IPS-15b (cell line): ENCODE measurements at regions not wholly inside any gene's neighbourhood (a gene's known extent, or its start where the extent isn't known, plus 50 kb on each side); places are given as distances from the start of the nearest gene placed in this dataset.
"Not testable (repeated sequence)": the region's sequence is repeated elsewhere in the genome, so short reads cannot be mapped to it uniquely, and the experiment has no call there.

Experiments used
- H3K27me3 ChIP-seq: one replicate; pipeline ENCODE4 v1.6.1; 2013; ENCODE audit warnings: low read length; ENCODE audit not compliant: control insufficient read depth, insufficient read depth
- H3K36me3 ChIP-seq: one replicate; pipeline ENCODE4 v1.6.1; 2013; ENCODE audit warnings: low read length; ENCODE audit not compliant: control insufficient read depth, insufficient read depth
- H3K4me1 ChIP-seq: one replicate; pipeline ENCODE4 v1.6.1; 2013; ENCODE audit warnings: mild to moderate bottlenecking, low read length; ENCODE audit not compliant: control insufficient read depth, insufficient read depth
- H3K4me3 ChIP-seq: one replicate; pipeline ENCODE4 v1.5.1; 2013; ENCODE audit warnings: low read depth, low read length
- H3K9ac ChIP-seq: one replicate; pipeline ENCODE4 v1.6.1; 2013; ENCODE audit warnings: low read depth, mild to moderate bottlenecking, low read length
- H3K9me3 ChIP-seq: one replicate; pipeline ENCODE4 v1.6.1; 2013; ENCODE audit warnings: mild to moderate bottlenecking, low read length; ENCODE audit not compliant: control insufficient read depth, insufficient read depth

- Histone ChIP-seq H3K36me3 (no peaks in the 10 kb centered on the region), H3K4me3 (no peak overlapping the region), H3K4me1 (no peaks in the 10 kb centered on the region), H3K9me3 (no peaks in the 10 kb centered on the region), H3K27me3 (no peaks in the 10 kb centered on the region), H3K9ac (no peak overlapping the region)
Observed at GRCh38 chr5:117624201-117624600, 1049.6 kb upstream of the SEMA6A start.

- Histone ChIP-seq H3K9ac (no peak overlapping the region), H3K4me1 (no peaks in the 10 kb centered on the region), H3K27me3 (no peaks in the 10 kb centered on the region), H3K36me3 (no peaks in the 10 kb centered on the region), H3K4me3 (no peak overlapping the region), H3K9me3 (no peaks in the 10 kb centered on the region)
Observed at GRCh38 chr5:117623042-117623805, 1048.6 kb upstream of the SEMA6A start.

DNA sequence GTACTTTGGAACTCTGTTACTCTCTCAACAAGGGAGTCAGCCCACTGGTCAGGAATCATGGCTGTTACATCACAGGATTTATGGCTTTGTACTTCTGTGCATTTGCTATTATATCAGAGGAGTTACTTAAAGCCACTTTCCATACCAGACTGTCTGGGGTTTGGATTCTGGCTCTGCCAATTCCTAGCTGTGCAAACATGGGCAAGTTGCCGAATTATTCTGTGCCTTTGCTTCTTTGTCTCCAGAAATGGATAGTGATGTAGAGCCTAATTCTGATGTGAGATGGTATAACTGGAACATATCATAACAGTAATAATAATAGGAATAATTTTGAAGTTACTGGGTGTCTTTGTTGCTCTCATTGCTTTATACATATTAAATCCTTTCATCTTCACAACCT, 1047.3 kb upstream of the SEMA6A start:
- no peak overlapping the region for H3K4me3 ChIP-seq
- H3K27me3 ChIP-seq = no peaks in the 10 kb centered on the region

DNA sequence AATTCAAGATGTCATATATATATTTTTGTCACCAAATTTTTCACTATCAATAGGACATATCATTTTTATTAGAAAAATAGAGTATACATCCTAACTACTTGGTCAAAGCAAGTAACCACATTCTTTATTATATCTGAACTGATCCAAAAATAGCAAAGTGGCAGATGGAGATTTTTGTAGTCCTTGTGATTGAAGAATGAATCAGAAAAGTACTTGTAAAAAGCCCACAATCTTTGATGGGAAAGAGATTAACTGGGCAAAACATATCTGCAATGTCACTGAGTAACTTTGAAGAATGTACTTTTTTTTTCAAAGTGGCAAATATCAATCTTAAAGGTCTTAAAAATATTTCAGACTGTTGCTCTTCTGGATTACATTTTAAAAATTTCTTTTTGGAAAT, 1040.6 kb upstream of the SEMA6A start:
- H3K4me1 ChIP-seq = no peaks in the 10 kb centered on the region
- H3K9me3 ChIP-seq = no peaks in the 10 kb centered on the region
- H3K4me3 ChIP-seq = no peak overlapping the region
- H3K36me3 ChIP-seq = no peaks in the 10 kb centered on the region
- no peaks in the 10 kb centered on the region for H3K27me3 ChIP-seq
- no peak overlapping the region for H3K9ac ChIP-seq

More for the DNA sequence above, 1047.3 kb upstream of the SEMA6A start:
- Histone ChIP-seq H3K9me3 (no peaks in the 10 kb centered on the region), H3K4me1 (no peaks in the 10 kb centered on the region), H3K36me3 (no peaks in the 10 kb centered on the region), H3K9ac (no peak overlapping the region)

GRCh38 chr5:117614408-117614807, 1039.8 kb upstream of the SEMA6A start:
- Histone ChIP-seq H3K9me3 (no peaks in the 10 kb centered on the region), H3K9ac (no peak overlapping the region), H3K4me3 (no peak overlapping the region), H3K27me3 (no peaks in the 10 kb centered on the region), H3K4me1 (no peaks in the 10 kb centered on the region), H3K36me3 (no peaks in the 10 kb centered on the region)

GRCh38 chr5:117604845-117605244, 1030.2 kb upstream of the SEMA6A start:
- Histone ChIP-seq H3K36me3 (no peaks in the 10 kb centered on the region), H3K4me3 (no peak overlapping the region), H3K27me3 (no peaks in the 10 kb centered on the region), H3K9me3 (no peaks in the 10 kb centered on the region), H3K9ac (no peak overlapping the region), H3K4me1 (no peaks in the 10 kb centered on the region)

GRCh38 chr5:117599811-117600210, 1025.2 kb upstream of the SEMA6A start:
- H3K9me3 ChIP-seq, H3K27me3 ChIP-seq, H3K9ac ChIP-seq, H3K4me1 ChIP-seq, H3K36me3 ChIP-seq, H3K4me3 ChIP-seq: not testable (repeated sequence)

- H3K36me3 ChIP-seq = no peaks in the 10 kb centered on the region
- H3K4me1 ChIP-seq = no peaks in the 10 kb centered on the region
- no peak overlapping the region for H3K4me3 ChIP-seq
Observed at GRCh38 chr5:117594166-117594565, 1019.5 kb upstream of the SEMA6A start.

DNA sequence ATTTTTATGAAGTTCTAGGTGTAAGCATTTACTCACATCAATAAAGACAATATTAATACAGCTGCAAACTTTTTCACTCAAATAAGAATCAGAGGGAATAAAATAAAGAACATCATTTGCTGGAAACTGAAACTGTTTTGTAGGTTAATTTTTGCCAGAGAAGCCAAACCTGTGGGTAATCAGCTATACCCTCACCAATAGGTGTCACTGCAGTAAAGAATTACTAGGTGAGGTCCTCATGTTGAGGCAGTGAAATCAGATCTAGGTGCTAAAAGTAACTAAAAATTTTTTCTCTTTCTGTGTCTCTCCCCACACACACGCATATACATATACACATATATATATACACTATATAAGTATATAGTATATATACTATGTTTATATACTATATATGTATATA, 1016.3 kb upstream of the SEMA6A start:
- Histone ChIP-seq H3K27me3 (no peaks in the 10 kb centered on the region), H3K9ac (no peak overlapping the region), H3K4me1 (no peaks in the 10 kb centered on the region), H3K4me3 (no peak overlapping the region), H3K9me3 (no peaks in the 10 kb centered on the region), H3K36me3 (no peaks in the 10 kb centered on the region)

More at GRCh38 chr5:117594166-117594565, 1019.5 kb upstream of the SEMA6A start:
- Histone ChIP-seq H3K9me3 (no peaks in the 10 kb centered on the region), H3K27me3 (no peaks in the 10 kb centered on the region), H3K9ac (no peak overlapping the region)

- no peak overlapping the region for H3K9ac ChIP-seq
- no peaks in the 10 kb centered on the region for H3K36me3 ChIP-seq
- no peak overlapping the region for H3K4me3 ChIP-seq
- no peaks in the 10 kb centered on the region for H3K4me1 ChIP-seq
- no peaks in the 10 kb centered on the region for H3K27me3 ChIP-seq
- no peaks in the 10 kb centered on the region for H3K9me3 ChIP-seq
Observed at GRCh38 chr5:117588611-117589010, 1014.0 kb upstream of the SEMA6A start.

DNA sequence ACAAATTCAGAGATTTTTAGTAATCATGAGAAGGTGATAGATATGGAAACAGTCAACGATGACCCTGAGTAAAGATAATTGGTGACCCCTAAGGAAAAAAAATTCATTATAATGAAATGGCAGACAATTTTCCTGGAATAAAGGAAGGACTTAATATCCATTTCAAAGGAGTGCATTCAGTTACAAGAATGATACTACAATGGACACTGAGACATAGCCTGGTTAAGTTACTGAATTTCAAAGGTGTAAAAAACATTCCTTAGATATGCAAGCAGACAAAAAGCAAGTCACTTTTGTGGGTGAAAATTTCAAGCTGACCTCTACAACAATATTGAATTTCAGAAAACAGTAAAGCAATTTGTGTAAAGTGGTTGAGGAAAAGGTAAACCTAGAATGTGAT, 1012.5 kb upstream of the SEMA6A start:
- Histone ChIP-seq H3K36me3 (no peaks in the 10 kb centered on the region), H3K9me3 (no peaks in the 10 kb centered on the region), H3K9ac (no peak overlapping the region), H3K4me1 (no peaks in the 10 kb centered on the region), H3K4me3 (no peak overlapping the region), H3K27me3 (no peaks in the 10 kb centered on the region)

DNA sequence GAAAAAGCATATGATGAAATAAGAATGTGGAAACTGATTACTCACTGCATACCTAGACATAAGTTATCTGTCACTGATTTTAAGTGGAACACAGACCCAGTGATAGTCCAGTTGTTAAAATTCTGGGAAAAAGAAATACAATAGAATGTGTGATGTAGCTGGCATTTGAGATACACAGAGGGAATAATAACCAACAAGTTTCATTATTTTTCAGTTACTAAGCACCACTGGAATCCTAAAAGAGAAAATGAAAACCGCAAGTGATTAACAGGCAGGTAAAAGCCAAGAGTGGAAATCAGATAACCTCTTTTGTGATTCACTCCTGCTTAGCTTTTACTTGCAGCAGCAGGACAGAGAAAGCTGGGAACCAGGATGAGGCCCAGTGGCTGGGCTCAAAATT, 994.0 kb upstream of the SEMA6A start:
- Histone ChIP-seq H3K9ac (no peak overlapping the region), H3K4me3 (no peak overlapping the region), H3K36me3 (no peaks in the 10 kb centered on the region), H3K9me3 (no peaks in the 10 kb centered on the region), H3K27me3 (no peaks in the 10 kb centered on the region), H3K4me1 (peaks cover 2% of the 10 kb centered on the region)
